ENCODE measurements at regions not wholly inside any gene's neighbourhood (a gene's known extent, or its start where the extent isn't known, plus 50 kb on each side); places are given as distances from the start of the nearest gene placed in this dataset.

DNA sequence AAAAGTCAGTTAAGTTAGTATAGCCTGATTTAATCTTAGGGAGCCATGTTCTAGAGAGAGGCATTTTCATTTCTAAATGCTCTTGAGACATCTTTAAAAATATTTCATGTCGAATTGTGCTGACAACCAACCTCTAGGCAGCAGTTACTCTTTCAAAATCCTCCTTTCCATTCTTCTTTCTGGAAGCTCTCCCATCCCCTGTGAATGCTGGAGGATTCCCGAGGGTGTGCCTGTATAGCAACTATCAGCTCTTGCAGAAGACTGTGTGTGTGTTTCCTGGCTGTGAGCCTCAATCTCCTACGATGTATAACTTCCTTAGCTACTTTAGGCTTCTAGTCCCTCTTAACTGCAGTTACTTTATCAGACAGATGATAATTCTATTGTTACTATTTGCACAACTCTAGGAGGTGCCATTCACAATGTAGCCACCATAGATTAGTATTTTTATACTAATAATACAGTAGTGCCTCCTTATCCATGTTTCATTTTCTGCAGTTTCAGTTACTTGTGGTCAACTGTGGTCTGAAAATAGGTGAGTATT is 250.3 kb downstream of the EDEM1 start:
- no peak for DNase-seq (ENCODE audit: low spot score in 2 of 2)
- no peak overlapping the region for H3K27ac ChIP-seq
- H3K4me3 ChIP-seq: no peak overlapping the region
- TF ChIP-seq POLR2AphosphoS5 (IDR thresholded peaks at IDR 0.05) (no peak), POLR2A (IDR thresholded peaks at IDR 0.05) (no peak)
- TF ChIP-seq, protein P1, sequence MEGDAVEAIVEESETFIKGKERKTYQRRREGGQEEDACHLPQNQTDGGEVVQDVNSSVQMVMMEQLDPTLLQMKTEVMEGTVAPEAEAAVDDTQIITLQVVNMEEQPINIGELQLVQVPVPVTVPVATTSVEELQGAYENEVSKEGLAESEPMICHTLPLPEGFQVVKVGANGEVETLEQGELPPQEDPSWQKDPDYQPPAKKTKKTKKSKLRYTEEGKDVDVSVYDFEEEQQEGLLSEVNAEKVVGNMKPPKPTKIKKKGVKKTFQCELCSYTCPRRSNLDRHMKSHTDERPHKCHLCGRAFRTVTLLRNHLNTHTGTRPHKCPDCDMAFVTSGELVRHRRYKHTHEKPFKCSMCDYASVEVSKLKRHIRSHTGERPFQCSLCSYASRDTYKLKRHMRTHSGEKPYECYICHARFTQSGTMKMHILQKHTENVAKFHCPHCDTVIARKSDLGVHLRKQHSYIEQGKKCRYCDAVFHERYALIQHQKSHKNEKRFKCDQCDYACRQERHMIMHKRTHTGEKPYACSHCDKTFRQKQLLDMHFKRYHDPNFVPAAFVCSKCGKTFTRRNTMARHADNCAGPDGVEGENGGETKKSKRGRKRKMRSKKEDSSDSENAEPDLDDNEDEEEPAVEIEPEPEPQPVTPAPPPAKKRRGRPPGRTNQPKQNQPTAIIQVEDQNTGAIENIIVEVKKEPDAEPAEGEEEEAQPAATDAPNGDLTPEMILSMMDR (IDR thresholded peaks at IDR 0.05): no peak
- peaks cover 0 to 4% of the 10 kb centered on the region in 2 donors for H3K9me3 ChIP-seq
- H3K36me3 ChIP-seq: no peaks in the 10 kb centered on the region
- H3K4me1 ChIP-seq: no peaks in the 10 kb centered on the region
- intact Hi-C loops (cut with DNase I; ENCODE audit: low total_unique reads): no loop called here
- H3K27me3 ChIP-seq: no peaks in the 10 kb centered on the region

GRCh38 chr3:5441401-5441800 is 253.9 kb downstream of the EDEM1 start:
- TF ChIP-seq POLR2AphosphoS5 (IDR thresholded peaks at IDR 0.05) (no peak), POLR2A (IDR thresholded peaks at IDR 0.05) (no peak)
- TF ChIP-seq, protein P1 (IDR thresholded peaks at IDR 0.05): no peak
- peaks cover 5 to 8% of the 10 kb centered on the region in 2 donors for H3K9me3 ChIP-seq
- intact Hi-C loops (cut with DNase I; ENCODE audit: low total_unique reads): no loop called here
- H3K36me3 ChIP-seq: no peaks in the 10 kb centered on the region
- H3K27ac ChIP-seq: no peak overlapping the region
- H3K4me3 ChIP-seq: no peak overlapping the region
- DNase-seq (ENCODE audit: low spot score in 2 of 2): no peak
- no peaks in the 10 kb centered on the region for H3K4me1 ChIP-seq
- H3K27me3 ChIP-seq: no peaks in the 10 kb centered on the region

- no peak for TF ChIP-seq POLR2A (IDR thresholded peaks at IDR 0.05)
These were observed 254.7 kb downstream of the EDEM1 start for GRCh38 chr3:5442106-5442785.

GRCh38 chr3:5442786-5443138 is 255.3 kb downstream of the EDEM1 start:
- Histone ChIP-seq H3K9me3 (peaks cover 5 to 8% of the 10 kb centered on the region in 2 donors), H3K4me3 (no peak overlapping the region), H3K36me3 (no peaks in the 10 kb centered on the region), H3K27me3 (no peaks in the 10 kb centered on the region), H3K27ac (no peak overlapping the region), H3K4me1 (no peaks in the 10 kb centered on the region)
- intact Hi-C loops (cut with DNase I; ENCODE audit: low total_unique reads): no loop called here
- no peak for TF ChIP-seq POLR2A (IDR thresholded peaks at IDR 0.05)
- DNase-seq (ENCODE audit: low spot score in 2 of 2): no peak

More at GRCh38 chr3:5442106-5442785, 254.7 kb downstream of the EDEM1 start:
- Histone ChIP-seq H3K27me3 (no peaks in the 10 kb centered on the region), H3K9me3 (peaks cover 5 to 8% of the 10 kb centered on the region in 2 donors), H3K4me1 (no peaks in the 10 kb centered on the region), H3K27ac (no peak overlapping the region), H3K36me3 (no peaks in the 10 kb centered on the region), H3K4me3 (no peak overlapping the region)
- intact Hi-C loops (cut with DNase I; ENCODE audit: low total_unique reads): no loop called here
- DNase-seq (ENCODE audit: low spot score in 2 of 2): no peak

DNA sequence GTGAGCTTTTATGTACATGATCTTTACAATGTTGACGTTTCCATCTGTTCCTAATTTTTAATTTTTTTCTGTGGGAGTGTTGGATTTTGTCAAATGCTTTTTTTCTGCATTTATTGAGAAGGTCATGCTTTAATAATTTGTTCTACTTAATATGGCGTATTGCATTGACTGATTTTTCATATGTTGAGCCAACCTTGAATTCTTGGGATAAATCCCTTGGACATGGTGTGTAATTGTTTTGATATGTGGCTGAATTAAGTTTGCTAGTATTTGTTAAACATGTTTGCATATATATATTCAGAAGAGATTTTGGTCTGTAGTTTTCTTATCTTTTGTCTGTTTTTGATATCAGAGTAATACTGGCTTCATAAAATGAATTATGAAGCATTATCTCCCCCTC is 256.7 kb downstream of the EDEM1 start:
- H3K27me3 ChIP-seq: no peaks in the 10 kb centered on the region
- no peak for DNase-seq (ENCODE audit: low spot score in 2 of 2)
- no peaks in the 10 kb centered on the region for H3K36me3 ChIP-seq
- intact Hi-C loops (cut with DNase I; ENCODE audit: low total_unique reads): no loop called here
- TF ChIP-seq POLR2A (IDR thresholded peaks at IDR 0.05): no peak
- no peak for TF ChIP-seq POLR2AphosphoS5 (IDR thresholded peaks at IDR 0.05)
- TF ChIP-seq, protein P1 (IDR thresholded peaks at IDR 0.05): no peak
- H3K9me3 ChIP-seq: peaks cover 5 to 8% of the 10 kb centered on the region in 2 donors
- H3K4me3 ChIP-seq: no peak overlapping the region
- H3K4me1 ChIP-seq: no peaks in the 10 kb centered on the region
- H3K27ac ChIP-seq: no peak overlapping the region

DNA sequence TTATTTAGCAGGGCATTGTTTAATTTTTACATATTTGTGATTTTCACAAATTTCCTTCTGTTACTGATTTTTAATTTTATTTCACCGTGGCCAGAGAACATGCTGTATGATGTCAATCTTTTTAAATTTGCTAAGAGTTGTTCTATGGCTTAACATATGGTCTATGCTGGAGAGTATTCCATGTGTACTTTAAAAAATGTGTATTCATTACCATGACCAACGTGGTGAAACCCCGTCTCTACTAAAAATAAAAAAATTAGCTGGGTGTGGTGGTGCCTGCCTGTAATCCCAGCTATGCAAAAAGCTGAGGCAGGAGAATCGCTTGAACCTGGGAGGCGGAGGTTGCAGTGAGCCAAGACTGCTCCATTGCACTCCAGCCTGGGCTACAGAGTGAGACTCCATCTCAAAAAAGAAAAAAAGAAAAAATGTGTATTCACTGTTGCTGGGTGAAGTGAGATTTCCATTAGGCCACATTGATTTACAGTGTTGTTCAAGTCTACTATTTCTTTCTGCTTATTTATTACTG is 258.2 kb downstream of the EDEM1 start:
- intact Hi-C loops (cut with DNase I; ENCODE audit: low total_unique reads): no loop called here
- TF ChIP-seq, protein P1 (IDR thresholded peaks at IDR 0.05): no peak
- TF ChIP-seq POLR2A (IDR thresholded peaks at IDR 0.05): no peak
- TF ChIP-seq POLR2AphosphoS5 (IDR thresholded peaks at IDR 0.05): no peak
- no peaks in the 10 kb centered on the region for H3K36me3 ChIP-seq

More for the DNA sequence above, 258.2 kb downstream of the EDEM1 start:
- Histone ChIP-seq H3K4me1 (no peaks in the 10 kb centered on the region), H3K27me3 (no peaks in the 10 kb centered on the region), H3K27ac (no peak overlapping the region), H3K9me3 (peaks cover 5 to 8% of the 10 kb centered on the region in 2 donors), H3K4me3 (no peak overlapping the region)
- DNase-seq (ENCODE audit: low spot score in 2 of 2): no peak
